PC-9 (cell line): ENCODE measurements at regions not wholly inside any gene's neighbourhood (a gene's known extent, or its start where the extent isn't known, plus 50 kb on each side); places are given as distances from the start of the nearest gene placed in this dataset.

Experiments
- BruUV-seq: library from RNA; stranded (reverse); fragments of 400-500 nt; replicated peaks from 2 replicates; lab custom pipeline; 2021; lab: Mats Ljungman, UMichigan
- CTCF ChIA-PET: fragments of 300-600 bp; sonication (Branson Sonifier 250); formaldehyde crosslinking; loops from one replicate; lab custom pipeline; 2022; ENCODE audit warnings: antibody characterized with exemption; lab: Charles Lee
- POLR2A ChIA-PET: fragments of 300-600 bp; sonication (Branson Sonifier 250); formaldehyde crosslinking; loops from one replicate; lab custom pipeline; 2022; ENCODE audit warnings: antibody characterized with exemption; ENCODE audit not compliant: unreplicated experiment; lab: Charles Lee
- DNase-seq, 2 experiments: peaks; one replicate each; pipeline versions ENCODE4 v3.0.0 to v3.0.0-alpha.2; 2015 to 2022; ENCODE audit warnings: mixed read lengths in 1 of 2
- H2AFZ ChIP-seq: fragments of 200-600 bp; sonication (generic); 2 replicates; pipeline ENCODE4 v1.8.1; 2017; ENCODE audit warnings: antibody characterized with exemption
- H3F3A ChIP-seq: fragments of 200-600 bp; sonication (generic); 2 replicates; pipeline ENCODE4 v1.8.1; 2017; ENCODE audit warnings: antibody characterized with exemption, mild to moderate bottlenecking, low read depth; ENCODE audit not compliant: insufficient read depth
- H3K27ac ChIP-seq: fragments of 200-600 bp; sonication (generic); 2 replicates; pipeline ENCODE4 v1.6.1; 2016; ENCODE audit warnings: mixed run types
- H3K27me3 ChIP-seq: fragments of 200-600 bp; sonication (generic); 2 replicates; pipeline ENCODE4 v1.6.1; 2016; ENCODE audit warnings: low read depth, mixed run types; ENCODE audit not compliant: insufficient read depth
- H3K36me3 ChIP-seq: fragments of 200-600 bp; sonication (generic); 2 replicates; pipeline ENCODE4 v1.6.1; 2016; ENCODE audit warnings: low read depth, mixed run types
- H3K4me1 ChIP-seq: fragments of 200-600 bp; sonication (generic); replicated peaks from 2 replicates; pipeline ENCODE4 v1.6.1; 2016; ENCODE audit warnings: mixed run types; ENCODE audit not compliant: insufficient read depth
- H3K4me2 ChIP-seq: fragments of 200-600 bp; sonication (generic); 2 replicates; pipeline ENCODE4 v1.6.1; 2017; ENCODE audit warnings: mixed run types
- H3K4me3 ChIP-seq: fragments of 200-600 bp; sonication (generic); 2 replicates; pipeline ENCODE4 v1.6.1; 2016; ENCODE audit warnings: mixed run types
- H3K79me2 ChIP-seq: fragments of 200-600 bp; sonication (generic); 2 replicates; pipeline ENCODE4 v1.6.1; 2017; ENCODE audit warnings: low read depth, mixed run types
- H3K9me2 ChIP-seq: fragments of 200-600 bp; sonication (generic); 2 replicates; pipeline ENCODE4 v1.8.1; 2017; ENCODE audit warnings: mild to moderate bottlenecking; ENCODE audit not compliant: insufficient read depth
- H3K9me3 ChIP-seq: fragments of 200-600 bp; sonication (generic); 2 replicates; pipeline ENCODE4 v1.8.1; 2016; ENCODE audit warnings: low read depth; ENCODE audit not compliant: insufficient read depth
- H4K20me1 ChIP-seq: fragments of 200-600 bp; sonication (generic); 2 replicates; pipeline ENCODE4 v1.8.1; 2017; ENCODE audit not compliant: insufficient read depth
- CTCF ChIP-seq: fragments of 200-600 bp; sonication (generic); conservative IDR thresholded peaks from 2 replicates; pipeline ENCODE4 v1.6.1; 2017; ENCODE audit warnings: mixed run types, antibody characterized with exemption, mild to moderate bottlenecking, moderate library complexity
- EZH2 ChIP-seq: fragments of 200-600 bp; sonication (generic); IDR thresholded peaks from 2 replicates; pipeline ENCODE4 v1.8.0; 2017; ENCODE audit warnings: antibody characterized with exemption, low read depth
- intact Hi-C: fragments of 100-400 bp; cut with micrococcal nuclease; formaldehyde crosslinking; loops from one replicate; pipeline ENCODE4 v1.10.0; 2022; ENCODE audit not compliant: unreplicated experiment

GRCh38 chr3:127107002-127107401 lies 85.9 kb upstream of the PRR23E start:
- DNase-seq = no peak
- H3F3A ChIP-seq = no peaks in the 10 kb centered on the region
- intact Hi-C loops = no loop called here
- no peak overlapping the region for H3K4me2 ChIP-seq
- no peak overlapping the region for H3K27ac ChIP-seq
- H3K9me2 ChIP-seq = no peaks in the 10 kb centered on the region
- no peaks in the 10 kb centered on the region; the same call in 1 of the 2 replicates for H3K9me3 ChIP-seq
- H3K4me1 ChIP-seq = no peaks in the 10 kb centered on the region
- H3K4me3 ChIP-seq = no peak overlapping the region
- H2AFZ ChIP-seq = no peak overlapping the region
- ChIA-PET CTCF (no interaction called here), POLR2A (no interaction called here)
- no peaks in the 10 kb centered on the region for H4K20me1 ChIP-seq
- no peaks in the 10 kb centered on the region for H3K36me3 ChIP-seq
- no TSS peak for BruUV-seq
- H3K79me2 ChIP-seq = no peaks in the 10 kb centered on the region
- TF ChIP-seq CTCF (no peak), EZH2 (no peak)
- H3K27me3 ChIP-seq = 0 out of 2 replicates have a peak, but pooled peaks cover 5% of the 10 kb centered on the region

- Histone ChIP-seq H3K9me3 (no peaks in the 10 kb centered on the region; the same call in 1 of the 2 replicates), H3K36me3 (no peaks in the 10 kb centered on the region), H3K9me2 (no peaks in the 10 kb centered on the region), H3K4me2 (no peak overlapping the region), H3K27ac (no peak overlapping the region), H3K27me3 (0 out of 2 replicates have a peak, but pooled peaks cover 5% of the 10 kb centered on the region), H3K4me3 (no peak overlapping the region), H2AFZ (no peak overlapping the region), H4K20me1 (no peaks in the 10 kb centered on the region), H3F3A (no peaks in the 10 kb centered on the region), H3K79me2 (no peaks in the 10 kb centered on the region), H3K4me1 (no peaks in the 10 kb centered on the region)
- BruUV-seq = no TSS peak
- POLR2A ChIA-PET = no interaction called here
- DNase-seq = no peak
- TF ChIP-seq CTCF (no peak), EZH2 (no peak)
- CTCF ChIA-PET = no interaction called here
- intact Hi-C loops = no loop called here
Measured at GRCh38 chr3:127107491-127108375, 85.2 kb upstream of the PRR23E start.

- Histone ChIP-seq H4K20me1 (no peaks in the 10 kb centered on the region), H3K9me3 (no peaks in the 10 kb centered on the region; the same call in 1 of the 2 replicates), H3K36me3 (no peaks in the 10 kb centered on the region), H2AFZ (no peak overlapping the region), H3K27ac (no peak overlapping the region), H3K4me1 (no peaks in the 10 kb centered on the region), H3K79me2 (no peaks in the 10 kb centered on the region), H3K27me3 (0 out of 2 replicates have a peak, but pooled peaks cover 5% of the 10 kb centered on the region), H3K9me2 (no peaks in the 10 kb centered on the region), H3K4me3 (no peak overlapping the region), H3K4me2 (no peak overlapping the region), H3F3A (no peaks in the 10 kb centered on the region)
- intact Hi-C loops = no loop called here
- CTCF ChIA-PET = no interaction called here
- POLR2A ChIA-PET = no interaction called here
- DNase-seq = no peak
- no TSS peak for BruUV-seq
- TF ChIP-seq CTCF (no peak), EZH2 (no peak)
Measured at GRCh38 chr3:127108796-127109195, 84.1 kb upstream of the PRR23E start.
